ENCODE measurements at regions not wholly inside any gene's neighbourhood (a gene's known extent, or its start where the extent isn't known, plus 50 kb on each side); places are given as distances from the start of the nearest gene placed in this dataset.

GRCh38 chr2:156657809-156658208 lies 221.6 kb downstream of the GPD2 start:
- TF ChIP-seq CTCF (IDR thresholded peaks at IDR 0.05; ENCODE audit: poor library complexity, severe bottlenecking), result no peak
- no peak for TF ChIP-seq EZH2 (IDR thresholded peaks at IDR 0.05; ENCODE audit: borderline replicate concordance, insufficient read depth, low read length, poor library complexity, severe bottlenecking)
- no peak for TF ChIP-seq SMC3 (conservative IDR thresholded peaks at IDR 0.05; ENCODE audit: poor library complexity)
- no peak for TF ChIP-seq POLR2AphosphoS5 (IDR thresholded peaks at IDR 0.05)
- TF ChIP-seq EP300 (conservative IDR thresholded peaks at IDR 0.05; ENCODE audit: poor library complexity, severe bottlenecking), result no peak
- no peak for TF ChIP-seq RAD21 (conservative IDR thresholded peaks at IDR 0.05)
- TF ChIP-seq REST (IDR thresholded peaks at IDR 0.05; ENCODE audit: borderline replicate concordance), result no peak
- TF ChIP-seq TAF1 (IDR thresholded peaks at IDR 0.05; ENCODE audit: low read depth), result no peak
- TF ChIP-seq MXI1 (conservative IDR thresholded peaks at IDR 0.05; ENCODE audit: poor library complexity, severe bottlenecking), result no peak
